GM21825 (cell line): ENCODE measurements at regions not wholly inside any gene's neighbourhood (a gene's known extent, or its start where the extent isn't known, plus 50 kb on each side); places are given as distances from the start of the nearest gene placed in this dataset.

Source experiments
- ATAC-seq: cut with Tn5 transposase; IDR thresholded peaks from one replicate; pipeline ENCODE4 v1.9.1; 2021; ENCODE audit warnings: mild to moderate bottlenecking, moderate library complexity; ENCODE audit not compliant: unreplicated experiment

GRCh38 chr20:57795977-57796560 is 86.3 kb upstream of the PMEPA1 start:
- no peak for ATAC-seq

GRCh38 chr20:57795342-57795697 is 85.5 kb upstream of the PMEPA1 start:
- no peak for ATAC-seq

- no peak for ATAC-seq
These were observed 85.0 kb upstream of the PMEPA1 start for GRCh38 chr20:57794600-57795341.

- ATAC-seq: no peak
These were observed 84.2 kb upstream of the PMEPA1 start for GRCh38 chr20:57794036-57794435.

GRCh38 chr20:57793421-57793820 is 83.6 kb upstream of the PMEPA1 start:
- no peak for ATAC-seq

- no peak for ATAC-seq
These were observed 82.7 kb upstream of the PMEPA1 start for GRCh38 chr20:57792386-57793080.

GRCh38 chr20:57791966-57792365 is 82.2 kb upstream of the PMEPA1 start:
- ATAC-seq: no peak

- ATAC-seq: no peak
These were observed 81.6 kb upstream of the PMEPA1 start for GRCh38 chr20:57791178-57791962.

- ATAC-seq: no peak
These were observed 80.4 kb upstream of the PMEPA1 start for GRCh38 chr20:57790176-57790575.

GRCh38 chr20:57788936-57789613 is 79.3 kb upstream of the PMEPA1 start:
- ATAC-seq: no peak

GRCh38 chr20:57787990-57788781 is 78.4 kb upstream of the PMEPA1 start:
- ATAC-seq: no peak

GRCh38 chr20:57787151-57787989 is 77.6 kb upstream of the PMEPA1 start:
- no peak for ATAC-seq

GRCh38 chr20:57786304-57786932 is 76.6 kb upstream of the PMEPA1 start:
- ATAC-seq: no peak

- ATAC-seq: no peak
These were observed 75.9 kb upstream of the PMEPA1 start for GRCh38 chr20:57785720-57786119.

- ATAC-seq: no peak
These were observed 75.2 kb upstream of the PMEPA1 start for GRCh38 chr20:57785061-57785460.

- ATAC-seq: no peak
These were observed 74.4 kb upstream of the PMEPA1 start for GRCh38 chr20:57783956-57784837.

GRCh38 chr20:57783196-57783595 is 73.4 kb upstream of the PMEPA1 start:
- no peak for ATAC-seq

- no peak for ATAC-seq
These were observed 72.8 kb upstream of the PMEPA1 start for GRCh38 chr20:57782631-57783041.
